Urinary bladder (tissue), 3 donors: ENCODE measurements at regions not wholly inside any gene's neighbourhood (a gene's known extent, or its start where the extent isn't known, plus 50 kb on each side); places are given as distances from the start of the nearest gene placed in this dataset.

Source experiments
- DNase-seq: peaks from one replicate; pipeline ENCODE4 v3.0.0-alpha.2; 2015; ENCODE audit errors: extremely low spot score
- H3K27ac ChIP-seq: one replicate; pipeline ENCODE4 v1.5.1; 2013; ENCODE audit warnings: low read depth, mild to moderate bottlenecking, moderate library complexity
- H3K36me3 ChIP-seq: one replicate; pipeline ENCODE4 v1.6.1; 2013; ENCODE audit warnings: mild to moderate bottlenecking, moderate library complexity; ENCODE audit not compliant: insufficient read depth
- H3K4me1 ChIP-seq: one replicate; pipeline ENCODE4 v1.6.1; 2013; ENCODE audit warnings: mild to moderate bottlenecking, moderate library complexity; ENCODE audit not compliant: insufficient read depth
- H3K4me3 ChIP-seq: one replicate; pipeline ENCODE4 v1.5.1; 2013; ENCODE audit warnings: low read depth, low read length
- WGBS: extraction: QIAGEN DNeasy Blood & Tissue Kit; methylation state at CpG from one replicate; pipeline ENCODE4 v1.1.7; 2013; 5-methylcytosine and 5-hydroxymethylcytosine counted together
- donor health status: healthy with polysubstance abuse.
- donor health status: healthy.

DNA sequence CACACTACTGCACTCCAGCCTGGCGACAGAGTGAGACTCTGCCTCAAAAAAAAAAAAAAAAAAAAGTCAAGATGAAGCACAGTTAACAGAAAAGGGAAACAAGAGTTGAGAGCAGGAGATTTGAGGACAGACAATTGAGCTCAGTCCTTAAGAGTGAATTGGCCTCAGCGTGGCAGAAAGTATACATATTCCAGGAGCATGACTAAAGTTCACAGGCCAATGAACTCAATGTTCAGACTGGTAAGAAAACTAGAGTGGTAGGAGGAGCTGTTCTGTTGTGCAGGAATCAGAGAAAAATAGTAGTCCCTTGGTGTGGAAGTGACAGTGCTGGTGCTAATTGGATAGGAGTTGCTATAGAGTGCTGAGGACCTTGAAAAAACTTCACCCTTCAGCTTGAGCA is 60.0 kb downstream of the NRN1 start:
- no peak overlapping the region for H3K4me3 ChIP-seq
- no peak overlapping the region for H3K27ac ChIP-seq
- DNase-seq: no peak
- H3K36me3 ChIP-seq: no peaks in the 10 kb centered on the region
- 82% methylated on average over 2 of the region's 2 CpGs for WGBS
- H3K4me1 ChIP-seq: no peaks in the 10 kb centered on the region

DNA sequence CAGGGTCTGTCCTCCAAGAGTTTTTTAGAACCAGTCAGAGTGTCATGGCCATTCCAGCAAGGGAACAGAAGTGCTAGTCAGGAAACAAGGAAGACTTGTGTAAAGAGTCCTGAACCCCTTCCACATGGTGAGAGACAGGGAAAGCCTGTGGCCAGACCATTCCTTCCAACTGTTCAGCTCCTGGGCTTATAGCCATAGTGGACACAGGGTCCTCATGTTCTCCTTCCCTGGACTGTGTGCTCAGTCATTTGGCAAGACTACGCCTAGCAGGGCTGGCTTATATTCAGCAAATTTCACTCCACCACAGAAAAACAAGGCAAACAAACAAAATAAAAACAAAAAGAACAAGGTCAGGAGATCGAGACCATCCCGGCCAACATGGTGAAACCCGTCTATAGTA is 60.5 kb downstream of the NRN1 start:
- H3K36me3 ChIP-seq: no peaks in the 10 kb centered on the region
- no peak overlapping the region for H3K27ac ChIP-seq
- no peak overlapping the region for H3K4me3 ChIP-seq
- no peaks in the 10 kb centered on the region for H3K4me1 ChIP-seq
- WGBS: 87% methylated on average over 4 of the region's 4 CpGs
- DNase-seq: no peak

DNA sequence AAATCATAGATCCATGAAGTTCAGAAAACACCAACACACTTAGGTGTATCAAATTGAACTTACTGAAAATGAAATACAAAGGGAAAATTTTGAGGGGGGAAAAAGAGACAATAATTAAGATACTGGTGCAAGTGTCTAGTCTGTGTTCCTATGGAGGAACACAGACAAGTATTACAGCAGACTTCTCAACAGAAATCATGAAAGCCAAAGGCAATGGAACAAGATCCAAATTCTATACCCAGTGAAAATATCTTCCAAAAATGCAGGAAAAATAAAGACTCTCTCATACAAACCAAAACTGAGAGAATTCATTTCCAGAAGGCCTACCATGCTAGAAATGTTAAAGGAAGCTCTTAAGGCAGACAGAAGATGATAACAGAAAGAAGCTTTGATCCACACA is 63.1 kb downstream of the NRN1 start:
- no peak overlapping the region for H3K27ac ChIP-seq
- no peaks in the 10 kb centered on the region for H3K4me1 ChIP-seq
- H3K36me3 ChIP-seq: no peaks in the 10 kb centered on the region
- H3K4me3 ChIP-seq: no peak overlapping the region
- DNase-seq: no peak

DNA sequence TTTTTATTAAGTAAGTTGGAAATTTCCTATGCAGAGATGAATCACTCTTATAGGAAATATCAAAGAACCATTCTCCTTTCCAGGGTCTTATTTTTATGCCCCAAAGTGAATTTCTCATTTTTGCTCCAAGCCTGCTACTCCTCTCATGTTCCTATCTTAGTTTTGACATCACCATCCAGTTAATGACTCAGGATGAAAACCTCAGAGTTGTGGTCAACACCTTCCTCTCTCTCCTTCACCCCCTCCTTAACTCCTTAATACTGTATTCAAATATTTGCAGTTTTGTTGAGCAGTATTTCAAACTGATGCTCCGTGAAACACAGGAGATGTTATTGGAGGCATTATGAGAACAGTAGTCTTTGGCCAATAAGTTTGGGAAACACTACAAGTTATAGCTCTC is 64.1 kb downstream of the NRN1 start:
- Histone ChIP-seq H3K27ac (no peak overlapping the region), H3K4me3 (no peak overlapping the region), H3K4me1 (no peaks in the 10 kb centered on the region), H3K36me3 (no peaks in the 10 kb centered on the region)
- DNase-seq: no peak
- WGBS: 88% methylated on average over 1 of the region's 1 CpG

DNA sequence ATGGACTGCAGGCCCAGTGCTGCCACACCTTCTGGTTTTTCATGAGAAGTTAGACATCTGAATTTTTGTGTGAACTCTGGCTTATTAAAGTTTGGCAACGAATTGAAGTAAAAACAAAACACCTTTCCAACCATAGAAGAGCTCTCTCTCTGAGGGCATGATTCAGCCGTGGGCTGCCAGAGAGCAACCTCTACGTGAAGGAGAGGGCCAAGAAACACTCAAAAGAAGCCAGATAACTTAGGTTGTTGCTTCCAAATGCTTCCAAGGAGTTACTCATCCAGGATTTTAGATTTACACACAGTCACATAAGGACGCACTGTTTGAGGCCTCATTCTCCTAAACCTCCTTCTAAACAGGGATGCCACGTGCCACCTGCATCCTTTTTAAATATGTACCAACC is 65.5 kb downstream of the NRN1 start:
- Histone ChIP-seq H3K36me3 (no peaks in the 10 kb centered on the region), H3K4me3 (no peak overlapping the region), H3K27ac (no peak overlapping the region), H3K4me1 (no peaks in the 10 kb centered on the region)
- 68% methylated on average over 5 of the region's 5 CpGs for WGBS
- no peak for DNase-seq

DNA sequence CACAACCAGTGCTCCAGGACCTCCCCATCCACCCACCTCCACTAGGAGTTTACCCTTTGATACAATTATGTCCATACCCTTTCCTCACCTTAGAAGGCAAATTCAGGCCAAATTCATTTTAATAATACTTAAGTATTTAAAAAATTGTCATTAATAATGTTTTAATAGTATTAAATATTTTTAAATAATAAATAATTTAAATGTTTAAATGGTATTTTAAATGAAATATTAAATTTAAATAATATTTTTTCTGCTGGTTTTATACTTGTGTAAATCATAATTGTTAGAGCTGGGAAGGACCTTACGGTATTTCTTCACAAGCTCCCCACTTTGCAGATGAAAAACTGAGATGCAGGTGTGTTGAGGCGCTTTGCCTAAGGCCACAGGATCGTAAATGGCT is 67.8 kb downstream of the NRN1 start:
- WGBS: 94% methylated on average over 3 of the region's 3 CpGs
- H3K27ac ChIP-seq: no peak overlapping the region
- no peaks in the 10 kb centered on the region for H3K4me1 ChIP-seq
- no peak overlapping the region for H3K4me3 ChIP-seq
- no peak for DNase-seq
- H3K36me3 ChIP-seq: no peaks in the 10 kb centered on the region

DNA sequence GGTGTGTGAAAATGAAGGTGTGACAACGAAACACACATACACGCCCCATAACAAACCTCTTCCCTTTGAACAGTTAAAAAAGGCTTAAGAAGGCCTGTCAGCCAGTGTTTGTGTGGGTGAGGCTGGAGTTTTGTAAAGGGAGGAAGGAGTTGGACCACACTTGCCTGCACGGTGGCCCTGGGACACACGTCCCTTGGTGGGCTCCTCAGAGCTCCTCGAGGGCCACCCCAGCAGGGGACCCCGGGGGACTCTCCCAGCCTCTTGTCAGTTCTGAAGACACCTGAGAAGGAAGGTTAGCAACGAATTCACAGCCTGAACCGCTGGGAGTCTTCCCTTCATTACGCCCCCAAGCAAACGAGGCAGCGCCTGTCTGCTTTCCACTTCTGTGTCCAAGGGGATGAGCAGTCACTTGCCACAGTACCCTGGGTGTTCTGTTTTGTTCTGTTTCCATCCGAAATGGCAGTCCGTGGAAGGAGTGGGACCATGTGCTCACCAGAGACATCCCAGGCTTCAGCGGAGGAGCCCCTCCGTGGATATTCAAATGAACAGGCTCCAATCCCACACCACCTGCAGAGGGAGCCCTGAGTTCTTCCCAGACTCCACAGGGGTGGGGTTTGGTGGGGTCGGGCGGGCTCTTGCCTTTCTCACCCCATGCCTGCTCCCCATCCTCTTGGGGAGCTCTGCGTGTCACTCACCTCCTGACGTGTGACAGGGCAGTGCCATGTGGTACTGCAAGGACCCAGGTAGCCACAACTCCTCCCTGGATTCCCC is 68.6 kb downstream of the NRN1 start:
- Histone ChIP-seq H3K36me3 (no peaks in the 10 kb centered on the region), H3K27ac (no peak overlapping the region), H3K4me3 (no peak overlapping the region), H3K4me1 (no peaks in the 10 kb centered on the region)
- no peak for DNase-seq
- WGBS: 87% methylated on average over 19 of the region's 19 CpGs

DNA sequence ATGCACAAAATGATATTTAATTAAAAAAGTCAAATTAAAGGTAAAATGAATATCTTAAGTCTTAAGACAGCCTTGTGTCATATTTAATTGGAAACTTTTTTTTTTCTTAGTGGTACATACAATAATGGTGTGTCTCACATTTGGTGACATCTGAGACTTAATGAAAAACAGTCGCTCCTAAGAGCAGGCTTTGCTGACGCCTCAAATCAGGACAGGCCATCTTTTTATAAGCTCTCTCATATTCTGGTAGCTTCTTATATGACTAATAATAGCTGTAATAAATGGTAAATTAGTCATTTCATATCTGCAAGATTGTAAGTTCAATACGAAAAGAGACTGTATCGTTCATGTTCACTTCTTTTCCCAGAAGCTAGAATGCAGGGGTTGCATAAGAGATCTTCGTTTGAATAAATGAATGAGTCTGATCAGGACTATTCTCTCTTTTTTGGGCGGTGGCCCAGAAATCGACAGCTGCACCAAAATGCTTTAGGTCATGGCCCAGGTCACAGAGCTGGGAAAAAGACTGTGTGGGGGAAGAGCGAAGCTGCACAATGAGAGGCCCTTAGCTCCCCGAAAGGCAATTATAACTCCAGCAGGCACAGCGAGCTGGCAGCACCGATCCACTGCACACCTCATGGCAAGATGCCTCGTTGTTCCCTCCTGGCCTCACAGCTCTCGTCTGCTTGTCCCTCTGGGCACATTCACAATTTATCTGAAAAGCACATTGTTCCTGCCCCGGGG is 69.4 kb downstream of the NRN1 start:
- DNase-seq: no peak
- no peaks in the 10 kb centered on the region for H3K36me3 ChIP-seq
- WGBS: 56% methylated on average over 14 of the region's 14 CpGs
- H3K4me3 ChIP-seq: no peak overlapping the region
- H3K27ac ChIP-seq: no peak overlapping the region
- no peaks in the 10 kb centered on the region for H3K4me1 ChIP-seq

DNA sequence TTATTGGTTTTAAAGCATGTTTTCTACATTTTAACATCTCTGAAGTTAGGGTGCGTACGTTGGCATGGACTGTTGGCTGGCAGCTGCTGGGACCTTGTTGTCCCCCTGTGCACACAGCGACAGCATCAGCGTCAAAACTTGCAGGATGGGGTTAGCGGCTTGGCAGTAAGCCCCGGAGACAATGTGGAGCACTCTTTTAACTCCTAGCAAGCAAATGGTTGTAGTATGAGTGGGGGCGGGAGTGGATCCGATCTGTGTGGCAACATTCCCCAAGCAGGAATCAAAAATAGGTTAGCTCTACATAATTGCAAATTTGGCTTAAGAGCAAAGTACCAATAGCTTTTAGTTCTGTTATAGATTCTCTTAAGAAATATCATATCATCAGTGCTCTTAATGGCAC is 70.1 kb downstream of the NRN1 start:
- Histone ChIP-seq H3K4me3 (no peak overlapping the region), H3K36me3 (no peaks in the 10 kb centered on the region), H3K4me1 (no peaks in the 10 kb centered on the region), H3K27ac (no peak overlapping the region)
- no peak for DNase-seq
- WGBS: 71% methylated on average over 8 of the region's 8 CpGs

DNA sequence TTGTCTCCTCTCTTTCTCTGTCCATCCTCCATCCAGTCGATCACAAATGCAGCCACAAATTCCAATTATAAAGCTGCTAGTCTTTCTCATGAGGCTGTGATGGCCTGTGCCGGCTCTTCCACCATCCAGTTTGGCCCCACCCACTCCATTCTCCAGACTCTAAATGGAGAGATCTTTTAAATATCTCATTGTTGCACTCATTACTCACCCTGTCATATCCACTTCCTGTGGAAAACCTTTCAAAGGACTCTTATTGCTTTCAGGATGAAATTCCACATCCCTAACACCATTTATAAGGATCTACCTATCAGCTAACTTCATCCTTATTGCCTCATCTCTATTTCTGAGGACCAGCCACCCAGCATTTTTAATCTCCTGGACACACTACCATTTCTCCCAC is 70.6 kb downstream of the NRN1 start:
- no peaks in the 10 kb centered on the region for H3K4me1 ChIP-seq
- H3K36me3 ChIP-seq: no peaks in the 10 kb centered on the region
- no peak overlapping the region for H3K27ac ChIP-seq
- H3K4me3 ChIP-seq: no peak overlapping the region
- WGBS: 53% methylated on average over 2 of the region's 2 CpGs
- DNase-seq: no peak

DNA sequence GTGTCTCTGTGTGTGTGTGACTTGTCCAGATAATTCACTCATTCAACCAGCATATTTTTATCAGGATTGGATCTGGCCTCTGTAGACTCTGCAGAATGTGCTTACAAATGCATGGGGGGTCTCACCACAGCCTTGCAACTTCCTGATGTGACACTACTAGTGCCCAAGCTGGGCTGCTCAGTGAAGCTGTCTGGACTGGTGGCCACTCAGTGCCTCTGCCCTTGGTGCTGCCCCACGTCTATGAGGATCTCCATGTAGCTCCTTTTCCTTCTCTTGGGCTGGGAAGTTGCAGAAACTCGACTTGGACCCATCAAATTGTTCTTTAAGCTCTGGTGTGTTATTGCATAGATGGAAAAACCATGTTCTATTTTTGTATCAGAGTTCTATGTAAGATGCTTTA is 75.8 kb downstream of the NRN1 start:
- 44% methylated on average over 2 of the region's 2 CpGs for WGBS
- Histone ChIP-seq H3K27ac (no peak overlapping the region), H3K36me3 (no peaks in the 10 kb centered on the region), H3K4me3 (no peak overlapping the region), H3K4me1 (no peaks in the 10 kb centered on the region)
- no peak for DNase-seq

DNA sequence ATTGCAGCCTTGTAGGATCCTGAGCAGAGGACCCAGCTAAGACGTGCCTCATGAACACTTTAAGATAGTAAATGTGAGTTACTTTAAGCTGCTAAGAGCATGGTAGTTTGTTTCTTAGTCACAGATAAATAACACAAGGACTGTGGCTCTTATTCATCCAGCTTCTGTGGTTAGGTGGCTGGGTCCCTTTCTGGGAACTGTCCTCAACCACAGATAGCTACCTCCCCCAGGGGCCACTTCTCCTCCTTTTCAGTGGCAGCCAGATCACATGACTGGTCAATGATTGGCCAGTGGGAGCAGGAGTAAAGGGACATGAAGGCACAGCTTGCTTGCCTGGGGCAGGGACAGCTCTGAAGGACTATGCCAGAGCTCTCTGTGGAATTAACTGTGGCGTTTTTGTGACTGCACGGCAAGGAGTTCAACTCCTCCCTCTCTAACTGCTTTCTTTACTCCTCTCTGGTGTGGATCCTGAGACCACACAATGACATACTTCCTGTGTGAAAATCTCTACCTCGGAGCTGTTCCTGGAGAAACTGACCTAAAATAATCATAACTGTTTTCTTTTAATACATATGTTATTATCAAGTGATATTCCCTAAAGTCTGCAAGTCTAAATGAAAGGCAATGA is 76.5 kb downstream of the NRN1 start:
- no peaks in the 10 kb centered on the region for H3K4me1 ChIP-seq
- WGBS: 57% methylated on average over 4 of the region's 4 CpGs
- no peak for DNase-seq
- no peak overlapping the region for H3K27ac ChIP-seq
- no peaks in the 10 kb centered on the region for H3K36me3 ChIP-seq
- H3K4me3 ChIP-seq: no peak overlapping the region

DNA sequence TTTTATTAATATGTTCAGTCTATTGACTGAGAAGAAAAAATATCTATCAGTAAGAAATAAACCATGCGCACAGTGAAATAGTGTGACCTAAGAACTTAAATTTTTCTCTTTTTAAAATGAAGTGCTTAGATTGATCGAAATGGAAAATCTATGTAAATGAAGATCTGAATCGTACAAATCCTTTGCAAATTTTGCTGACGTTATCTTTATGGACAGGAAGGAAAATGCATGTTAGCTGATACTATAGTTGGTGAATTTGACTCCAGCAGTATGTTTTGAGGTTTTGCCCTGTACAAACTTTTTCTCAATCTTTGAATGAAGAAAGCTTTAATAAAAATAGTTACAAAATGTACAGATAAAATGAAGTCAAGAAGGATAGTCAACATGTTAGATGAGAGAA is 82.9 kb downstream of the NRN1 start:
- Histone ChIP-seq H3K4me1 (no peaks in the 10 kb centered on the region), H3K27ac (no peak overlapping the region), H3K36me3 (no peaks in the 10 kb centered on the region), H3K4me3 (no peak overlapping the region)
- DNase-seq: no peak
- 90% methylated on average over 4 of the region's 4 CpGs for WGBS

DNA sequence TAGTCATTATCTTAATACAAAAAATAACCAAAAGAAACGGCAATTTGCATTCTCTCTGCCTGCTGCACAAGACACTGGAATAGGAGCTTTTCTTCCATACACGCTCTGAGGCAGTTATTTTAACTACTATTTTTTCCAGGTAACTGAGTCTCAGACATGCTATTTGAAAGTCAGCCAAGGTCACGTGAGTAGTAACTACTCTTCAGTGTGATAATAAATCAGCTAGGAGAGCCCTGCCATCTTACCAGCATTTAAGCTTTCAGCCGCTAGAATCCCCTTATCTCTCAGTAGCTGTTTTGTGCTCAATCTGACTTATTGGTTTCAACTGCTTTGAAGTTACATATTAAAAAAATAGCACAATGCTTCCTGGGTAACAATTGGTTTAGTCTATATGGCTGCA is 84.5 kb downstream of the NRN1 start:
- H3K4me3 ChIP-seq: no peak overlapping the region
- 44% methylated on average over 4 of the region's 4 CpGs for WGBS
- H3K27ac ChIP-seq: no peak overlapping the region

More for the DNA sequence above, 84.5 kb downstream of the NRN1 start:
- no peak for DNase-seq
- H3K36me3 ChIP-seq: no peaks in the 10 kb centered on the region
- no peaks in the 10 kb centered on the region for H3K4me1 ChIP-seq
